ENCODE measurements at regions not wholly inside any gene's neighbourhood (a gene's known extent, or its start where the extent isn't known, plus 50 kb on each side); places are given as distances from the start of the nearest gene placed in this dataset.
"Not testable (repeated sequence)": the region's sequence is repeated elsewhere in the genome, so short reads cannot be mapped to it uniquely, and the experiment has no call there.

DNA sequence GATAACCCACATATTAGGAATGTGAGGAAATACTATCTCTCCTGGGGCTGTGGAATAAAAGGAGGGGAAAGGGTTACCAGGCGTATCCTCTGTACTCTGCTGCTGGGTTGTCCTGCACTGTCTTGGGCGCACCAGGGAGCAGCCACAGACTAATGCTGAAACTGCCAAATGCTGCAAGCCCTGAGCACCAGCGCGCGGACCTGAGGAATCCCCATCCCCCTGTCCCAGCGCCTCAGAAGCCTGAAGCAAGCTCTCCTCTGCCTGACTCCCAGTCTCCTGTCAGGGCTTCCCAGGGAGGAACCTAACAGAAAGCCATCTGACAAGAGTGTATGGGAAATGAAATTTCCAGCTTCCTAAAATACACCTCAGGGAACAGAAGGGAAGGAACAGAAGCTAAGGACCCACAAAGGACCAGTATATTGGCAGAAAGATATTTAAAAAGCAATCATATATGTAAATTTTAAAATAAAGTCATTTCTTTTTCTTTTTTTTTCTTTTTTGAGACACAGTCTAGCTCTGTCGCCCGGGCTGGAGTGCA, 158.3 kb upstream of the C2CD4B start:
- no peak for DNase-seq (ENCODE audit: low spot score)

DNA sequence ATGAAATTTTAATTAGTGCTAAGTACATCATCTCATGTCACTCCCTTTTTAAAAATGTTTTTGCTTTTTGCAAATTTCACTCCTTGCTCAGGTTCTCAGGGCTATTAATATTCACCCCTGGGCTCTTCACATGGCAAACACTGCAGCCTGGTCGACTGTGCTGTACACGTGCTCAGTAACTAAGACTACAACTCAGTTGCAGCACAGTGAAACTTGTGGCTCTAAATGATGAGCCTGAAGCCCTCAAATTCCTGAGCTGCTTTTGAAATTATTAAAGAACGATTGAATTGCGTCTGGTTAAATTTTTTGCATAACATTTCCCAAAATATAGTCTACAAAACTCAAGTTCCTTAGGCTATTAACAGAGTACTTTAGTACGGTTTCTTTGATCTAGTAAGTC, 159.3 kb upstream of the C2CD4B start:
- no peak for DNase-seq (ENCODE audit: low spot score)

DNA sequence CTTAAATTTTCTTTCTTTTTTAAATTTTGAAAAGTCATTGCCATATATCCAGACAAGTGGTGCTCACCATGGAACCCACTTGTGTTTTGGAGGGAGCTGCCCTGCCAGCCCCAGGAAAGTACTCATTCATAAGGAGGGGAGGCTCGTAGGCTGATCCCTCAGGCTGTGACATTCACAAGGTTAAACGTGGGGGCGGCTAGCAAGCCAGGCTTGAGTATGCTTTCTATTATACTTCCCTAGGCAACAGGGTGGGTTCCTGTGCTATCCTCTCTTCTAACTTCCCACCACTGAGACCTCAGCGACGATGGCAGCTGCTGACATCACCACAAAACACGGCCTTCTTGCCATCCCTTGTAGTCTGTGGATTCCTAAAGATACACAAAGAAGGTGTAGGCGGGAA, 160.5 kb upstream of the C2CD4B start:
- DNase-seq (ENCODE audit: low spot score) = no peak

DNA sequence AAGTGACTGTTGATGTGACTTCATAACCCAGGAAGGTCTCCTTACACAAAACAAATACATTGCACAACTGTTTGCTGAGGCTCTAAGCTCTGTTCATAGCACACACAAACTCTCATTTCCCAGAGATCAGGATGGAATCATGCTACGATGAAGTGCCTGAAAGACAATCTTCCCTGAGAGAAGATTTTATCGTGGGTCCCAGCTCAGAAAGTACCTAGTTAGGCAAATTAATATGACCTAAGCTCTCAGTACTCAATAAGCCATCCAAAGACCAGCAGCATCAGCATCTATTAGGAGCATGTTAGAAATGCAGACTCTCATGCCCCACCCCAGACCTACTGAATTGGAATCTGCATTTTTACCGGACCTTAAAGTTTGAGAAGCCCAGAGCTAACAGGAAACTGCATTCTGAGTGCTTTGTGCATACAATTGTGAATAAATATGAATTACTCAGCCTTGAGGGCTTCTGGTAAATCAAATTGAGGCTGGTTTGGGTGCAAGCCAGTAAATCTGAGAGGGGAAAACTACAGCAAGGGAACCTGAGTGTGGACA, 161.5 kb upstream of the C2CD4B start:
- no peak for DNase-seq (ENCODE audit: low spot score)

DNA sequence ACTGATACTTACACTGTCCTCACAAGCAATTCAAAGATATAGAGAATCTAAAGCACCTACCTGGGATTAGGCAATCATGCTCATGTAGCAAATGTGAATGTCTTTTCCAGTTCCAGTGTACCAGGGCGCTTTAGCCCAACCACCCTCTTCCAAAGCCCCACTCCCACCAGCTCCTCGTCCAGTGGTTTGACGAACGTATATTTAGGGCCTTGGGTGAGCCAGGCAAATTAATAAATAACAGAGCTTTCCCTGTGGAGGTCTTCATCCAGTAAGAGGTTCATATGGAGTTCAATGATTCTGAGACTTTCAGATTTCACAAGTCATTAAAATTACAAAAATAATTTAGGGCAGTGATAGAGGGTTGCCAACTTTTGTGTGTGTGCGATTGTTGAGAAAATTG, 162.3 kb upstream of the C2CD4B start:
- DNase-seq (ENCODE audit: low spot score) = no peak

DNA sequence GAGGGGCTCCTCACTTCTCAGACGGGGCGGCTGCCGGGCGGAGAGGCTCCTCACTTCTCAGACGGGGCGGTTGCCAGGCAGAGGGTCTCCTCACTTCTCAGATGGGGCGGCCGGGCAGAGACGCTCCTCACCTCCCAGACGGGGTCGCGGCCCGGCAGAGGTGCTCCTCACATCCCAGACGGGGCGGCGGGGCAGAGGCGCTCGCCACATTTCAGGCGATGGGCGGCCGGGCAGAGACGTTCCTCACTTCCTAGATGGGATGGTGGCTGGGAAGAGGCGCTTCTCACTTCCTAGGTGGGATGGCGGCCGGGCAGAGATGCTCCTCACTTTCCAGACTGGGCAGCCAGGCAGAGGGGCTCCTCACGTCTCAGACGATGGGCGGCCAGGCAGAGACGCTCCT, 167.4 kb upstream of the C2CD4B start:
- not testable (repeated sequence) for DNase-seq (ENCODE audit: low spot score)

DNA sequence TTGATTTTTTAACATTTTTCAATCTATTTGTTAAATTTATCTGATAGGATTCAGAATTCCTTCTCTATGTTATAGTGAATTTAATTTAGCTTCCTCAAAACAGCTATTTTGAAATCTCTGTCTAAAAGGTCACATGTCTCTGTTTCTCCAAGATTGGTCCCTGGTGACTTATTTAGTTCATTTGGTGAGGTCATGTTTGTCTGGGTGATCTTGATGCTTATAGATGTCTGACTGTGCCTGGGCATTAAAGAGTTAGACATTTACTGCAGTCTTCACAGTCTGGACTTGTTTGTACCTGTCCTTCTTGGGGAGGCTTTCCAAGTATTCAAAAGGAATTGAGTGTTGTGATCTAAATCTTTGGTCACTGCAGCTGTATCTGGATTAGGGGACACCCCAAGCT, 169.5 kb upstream of the C2CD4B start:
- DNase-seq (ENCODE audit: low spot score) = no peak

DNA sequence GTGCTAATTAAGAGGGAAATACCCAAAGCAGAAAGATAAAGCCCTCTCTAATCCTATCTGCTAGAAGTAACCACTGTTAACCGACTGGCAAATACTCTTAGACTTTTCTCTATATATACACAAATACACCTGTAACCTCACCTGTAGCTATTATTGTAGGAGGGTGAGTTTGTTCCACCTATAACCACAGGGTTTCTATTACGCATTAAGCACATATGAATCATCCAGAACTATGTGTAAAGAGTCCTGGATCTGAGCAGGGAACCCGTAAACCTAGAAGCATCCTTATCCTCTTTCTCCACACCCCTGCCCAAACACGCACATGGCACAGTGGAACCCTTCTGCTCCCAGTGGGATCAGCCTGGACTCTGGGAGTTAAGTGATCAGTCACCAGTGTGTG, 172.8 kb upstream of the C2CD4B start:
- DNase-seq (ENCODE audit: low spot score) = no peak

DNA sequence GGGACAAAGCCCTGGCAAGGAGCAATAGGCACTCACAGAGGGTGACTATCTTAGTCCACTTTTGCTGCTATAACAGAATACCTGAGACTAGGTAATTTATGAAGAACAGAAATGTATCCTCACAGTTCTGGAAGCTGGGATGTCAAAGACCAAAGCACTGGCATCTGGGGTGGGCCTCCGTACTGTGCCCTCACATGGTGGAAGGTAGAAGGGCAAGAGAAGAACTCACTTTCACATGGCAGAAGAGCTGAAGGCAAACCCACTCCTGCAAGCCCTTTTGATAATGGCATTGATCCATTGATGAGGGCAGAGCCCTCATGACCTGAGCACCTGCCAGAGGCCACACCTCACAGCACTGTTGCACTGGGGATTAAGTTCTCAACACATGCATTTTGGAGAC, 173.4 kb upstream of the C2CD4B start:
- no peak for DNase-seq (ENCODE audit: low spot score)

DNA sequence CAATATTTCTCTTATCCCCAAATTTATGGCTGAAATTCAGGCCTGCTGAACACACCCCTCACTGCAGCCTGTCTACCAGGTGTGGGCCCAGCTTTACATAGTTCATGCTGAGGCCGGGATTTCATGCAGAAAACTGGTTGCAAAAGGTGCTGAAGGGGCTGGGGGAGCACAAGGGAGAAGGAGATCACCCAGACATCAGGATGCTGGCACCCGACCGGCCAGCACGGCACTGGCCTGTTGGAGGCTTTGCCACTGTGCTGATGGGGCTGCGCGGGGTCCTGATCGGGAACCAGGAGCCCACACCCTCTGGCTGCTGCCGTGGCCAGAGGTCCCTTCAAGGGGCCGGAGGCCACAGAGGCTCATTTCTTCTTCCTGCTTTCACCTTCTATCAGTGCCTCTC, 177.9 kb upstream of the C2CD4B start:
- DNase-seq (ENCODE audit: low spot score) = no peak

DNA sequence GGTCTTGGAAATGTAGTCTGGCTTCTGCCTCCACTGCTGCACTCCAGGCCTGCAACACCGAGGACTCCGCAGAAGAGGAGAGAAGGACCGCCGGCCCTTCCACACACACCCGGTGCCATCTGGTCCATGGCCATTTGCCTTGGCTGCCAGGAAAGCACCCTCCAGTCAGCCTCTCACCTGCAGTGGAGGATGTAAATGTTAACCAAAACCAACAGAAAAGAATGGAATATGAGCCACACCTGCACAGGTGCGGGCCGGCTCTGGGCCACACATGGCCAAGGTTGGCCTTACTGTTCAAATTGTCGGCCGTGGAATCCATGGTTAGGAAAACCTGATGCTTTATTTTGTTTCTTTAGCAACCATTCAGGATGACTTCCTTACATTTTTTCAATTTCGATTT, 178.3 kb upstream of the C2CD4B start:
- no peak for DNase-seq (ENCODE audit: low spot score)

DNA sequence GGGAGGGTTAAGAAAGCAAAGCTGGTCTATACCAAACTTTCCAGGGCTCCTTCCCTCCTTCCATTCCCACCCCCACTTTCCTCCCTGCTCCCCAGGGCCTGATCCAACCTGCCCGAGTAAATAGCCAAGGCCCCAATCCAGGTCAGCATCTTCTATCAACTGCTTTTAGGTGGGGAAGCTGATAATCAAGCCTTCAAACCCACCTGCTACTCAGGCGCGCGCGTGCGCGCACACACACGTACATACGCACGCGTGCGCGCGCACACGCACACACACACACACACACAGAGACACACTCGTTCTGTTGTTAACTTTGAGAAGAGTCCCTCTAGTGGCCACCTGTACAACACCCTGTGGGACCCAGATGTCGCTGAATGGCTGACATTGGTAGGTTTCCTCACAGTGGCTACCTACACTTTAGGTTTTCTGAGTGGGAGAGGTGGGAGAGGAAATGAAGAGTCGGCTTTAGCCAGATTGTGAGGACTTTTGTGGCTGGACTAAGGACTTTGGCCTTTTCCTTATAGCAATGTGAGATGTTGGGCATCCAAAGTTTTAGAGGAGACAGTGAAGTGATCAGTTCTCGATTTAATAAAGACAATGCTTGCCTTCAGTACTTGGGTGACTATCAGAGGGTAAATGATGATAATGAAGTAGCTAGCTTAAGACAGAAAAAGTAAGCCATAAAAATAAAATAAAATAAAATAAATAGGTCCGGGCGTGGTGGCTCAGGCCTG, 179.9 kb upstream of the C2CD4B start:
- DNase-seq (ENCODE audit: low spot score) = peak; percentile 12

DNA sequence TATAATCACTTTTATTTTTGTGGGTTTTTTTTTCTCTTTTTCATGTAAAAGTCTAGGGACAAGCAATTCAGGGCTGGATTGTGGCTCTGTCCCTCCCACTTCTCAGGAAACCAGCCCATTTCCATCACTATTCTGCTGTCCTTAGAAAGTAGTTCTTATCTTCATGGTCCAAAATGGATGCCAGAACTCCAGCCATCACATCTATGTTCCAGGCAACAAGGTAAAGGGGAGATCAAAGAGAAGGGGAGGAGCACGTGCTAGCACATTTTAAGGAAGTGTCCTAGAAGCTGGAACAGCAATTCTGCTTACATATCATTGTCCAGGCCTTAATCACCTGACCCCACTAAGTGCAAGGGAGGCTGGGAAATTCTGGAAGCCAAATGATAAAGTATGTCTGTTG, 181.1 kb upstream of the C2CD4B start:
- DNase-seq (ENCODE audit: low spot score) = no peak

DNA sequence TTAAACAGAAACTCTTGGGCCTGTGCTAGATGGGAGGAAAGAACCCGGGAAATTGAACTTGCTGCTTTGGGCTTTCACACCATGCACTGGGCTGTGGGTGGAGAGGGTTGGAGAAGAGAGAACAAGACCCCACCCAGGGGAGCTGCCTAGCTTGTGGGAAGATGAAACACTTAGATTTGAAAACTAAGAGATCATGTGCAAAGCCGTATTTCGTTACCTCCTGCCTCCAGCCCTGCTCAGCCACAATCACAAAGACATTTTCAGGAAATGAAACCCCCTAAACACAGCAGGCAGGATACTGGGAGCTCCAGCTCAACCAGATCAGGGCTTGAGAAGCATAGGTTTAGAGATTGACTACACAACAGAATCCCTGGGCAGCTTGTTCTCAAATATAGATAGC, 183.0 kb upstream of the C2CD4B start:
- no peak for DNase-seq (ENCODE audit: low spot score)

DNA sequence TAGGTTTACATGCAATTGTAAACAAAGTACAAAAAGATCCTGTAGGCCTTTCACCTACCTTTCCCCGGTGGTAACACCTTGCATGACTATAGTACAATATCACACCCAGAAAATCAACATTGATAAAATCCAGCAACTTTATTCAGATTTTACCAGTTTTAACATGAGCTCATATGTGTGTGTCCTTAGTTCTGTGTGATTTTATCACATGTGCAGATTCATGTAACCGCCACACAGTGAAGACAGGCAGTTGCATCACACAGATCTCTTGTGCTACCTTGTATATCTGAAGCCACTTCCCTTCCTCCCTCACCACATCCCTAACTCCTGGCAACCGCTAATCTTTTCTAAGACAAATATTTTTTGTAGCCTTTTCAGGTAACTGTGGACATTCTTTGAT, 183.5 kb upstream of the C2CD4B start:
- no peak for DNase-seq (ENCODE audit: low spot score)

DNA sequence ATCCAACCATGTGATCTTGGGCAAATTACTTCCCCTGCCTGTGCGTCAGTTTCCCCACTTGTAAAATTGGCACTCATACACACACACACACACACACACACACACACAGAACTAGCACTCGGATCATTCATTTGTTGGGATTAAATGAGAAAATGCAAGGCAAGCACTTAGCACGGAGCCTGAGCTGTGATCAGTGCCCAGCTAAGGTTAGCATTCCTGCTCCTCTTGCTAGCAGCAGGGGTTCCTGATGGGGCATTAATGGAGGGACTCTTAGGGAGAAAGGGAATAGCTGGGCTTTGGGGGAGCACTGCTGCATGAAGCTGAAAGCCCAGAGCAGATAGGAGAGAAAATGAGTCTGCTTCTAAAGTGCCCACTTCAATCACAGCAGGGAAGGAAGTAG, 187.7 kb upstream of the C2CD4B start:
- no peak for DNase-seq (ENCODE audit: low spot score)

DNA sequence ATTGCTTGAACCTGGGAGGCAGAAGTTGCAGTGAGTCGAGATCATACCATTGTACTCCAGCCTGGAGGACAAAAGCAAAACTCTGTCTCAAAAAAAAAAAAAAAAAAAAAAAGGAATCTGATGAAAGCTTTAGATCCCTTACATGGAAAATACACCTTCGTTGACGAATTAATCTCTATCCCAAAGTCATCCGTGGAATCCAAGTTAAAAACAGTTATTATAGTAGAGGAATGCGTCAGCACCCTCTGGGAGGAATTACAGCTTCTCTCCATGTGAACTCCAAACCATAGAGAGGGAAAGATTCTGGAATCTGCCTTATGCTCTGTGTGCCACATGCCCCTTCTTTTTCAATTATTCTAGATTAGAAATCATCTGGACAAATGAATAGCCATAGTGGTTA, 192.3 kb upstream of the C2CD4B start:
- DNase-seq (ENCODE audit: low spot score) = no peak

DNA sequence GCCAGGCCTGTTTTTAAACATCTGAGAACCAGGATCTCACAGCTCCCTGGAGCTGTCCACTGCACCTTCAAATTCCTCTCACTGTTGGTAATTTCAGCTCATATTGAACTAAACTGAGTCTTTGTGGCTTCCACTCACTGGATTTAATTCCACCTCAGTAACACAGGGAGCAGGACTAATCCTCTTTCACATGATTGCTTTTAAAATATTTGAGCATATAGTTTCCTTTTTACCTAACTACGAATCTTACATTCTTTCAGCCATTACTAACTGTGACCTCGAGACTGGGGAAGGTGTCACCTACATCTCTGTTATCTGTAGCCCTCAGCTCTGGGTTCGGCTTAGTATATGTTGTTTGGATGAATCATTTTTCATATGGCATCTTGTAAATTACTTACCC, 194.3 kb upstream of the C2CD4B start:
- DNase-seq (ENCODE audit: low spot score) = no peak

DNA sequence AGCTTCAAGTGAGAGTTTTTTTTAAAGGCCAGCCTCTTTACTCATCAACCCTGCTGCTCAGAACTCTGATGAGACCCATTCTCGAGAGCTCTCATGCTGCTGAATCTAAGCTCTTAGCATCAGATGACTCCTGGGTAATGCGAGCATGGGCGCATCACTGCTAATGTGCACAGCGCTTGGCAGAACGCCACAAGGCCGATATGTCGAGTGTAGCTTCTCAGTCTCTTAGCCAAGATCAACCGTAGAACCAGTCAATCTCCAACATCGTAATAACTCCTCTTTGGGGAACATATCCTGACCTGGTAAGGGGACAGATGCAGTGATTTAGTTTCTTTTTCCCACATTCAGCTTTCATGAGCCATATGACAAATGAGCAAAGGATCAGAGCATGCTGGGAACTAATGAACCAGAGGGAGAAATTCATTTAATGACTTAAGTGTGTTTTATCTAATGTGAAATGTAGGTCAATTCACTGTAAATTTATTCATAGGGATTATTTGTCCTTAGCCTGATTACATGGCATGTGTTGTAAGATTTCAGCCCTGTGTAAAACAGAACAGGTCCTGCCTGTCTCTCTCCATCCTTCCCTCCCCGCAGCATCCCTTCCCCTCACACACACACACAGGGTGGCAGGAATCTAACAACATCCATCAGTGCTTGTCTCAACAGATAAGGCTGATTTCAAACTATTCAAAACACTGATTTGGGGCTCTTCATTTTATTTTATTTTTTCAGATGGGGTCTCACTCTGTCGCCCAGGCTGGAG, 195.4 kb upstream of the C2CD4B start:
- DNase-seq (ENCODE audit: low spot score) = no peak

DNA sequence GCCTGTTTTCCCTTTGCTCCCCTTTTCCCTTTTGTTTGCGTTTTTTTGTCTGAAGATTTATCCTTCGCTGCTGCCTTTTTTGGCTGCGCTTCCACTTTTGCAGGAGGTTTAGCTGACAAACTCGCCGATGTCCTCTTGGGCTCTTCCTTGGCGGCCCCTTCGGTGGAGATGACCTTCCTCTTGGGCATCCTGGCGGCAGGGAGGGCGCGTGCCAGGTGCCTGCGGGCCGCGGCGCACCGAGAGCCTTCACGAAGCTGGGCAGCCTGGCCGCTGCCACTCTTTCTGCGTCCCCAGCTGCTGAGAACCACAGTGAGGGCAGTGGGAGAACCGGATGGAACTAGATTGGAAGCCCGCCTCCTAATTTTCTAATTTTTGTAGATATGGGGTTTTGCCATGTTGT, 197.1 kb upstream of the C2CD4B start:
- DNase-seq (ENCODE audit: low spot score) = no peak

DNA sequence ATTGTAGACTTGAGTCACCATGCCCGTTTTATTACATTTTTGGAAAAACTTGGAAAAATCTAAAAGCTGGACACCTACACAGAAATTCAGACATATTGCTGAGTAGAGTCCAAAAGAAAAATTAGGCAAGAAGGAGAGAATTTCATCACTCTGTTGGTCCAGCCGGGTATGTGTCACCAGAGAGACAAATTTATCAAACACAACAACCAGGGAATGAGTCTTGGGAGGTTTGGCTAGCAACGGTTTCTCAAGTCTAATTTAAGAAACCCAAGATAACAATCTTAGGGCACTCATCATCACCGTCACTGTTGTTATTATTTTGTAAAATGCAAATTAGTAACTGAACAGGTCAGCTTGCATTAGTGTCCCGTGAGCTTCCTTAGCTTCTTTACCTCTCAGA, 197.5 kb upstream of the C2CD4B start:
- peak; percentile 38 for DNase-seq (ENCODE audit: low spot score)

DNA sequence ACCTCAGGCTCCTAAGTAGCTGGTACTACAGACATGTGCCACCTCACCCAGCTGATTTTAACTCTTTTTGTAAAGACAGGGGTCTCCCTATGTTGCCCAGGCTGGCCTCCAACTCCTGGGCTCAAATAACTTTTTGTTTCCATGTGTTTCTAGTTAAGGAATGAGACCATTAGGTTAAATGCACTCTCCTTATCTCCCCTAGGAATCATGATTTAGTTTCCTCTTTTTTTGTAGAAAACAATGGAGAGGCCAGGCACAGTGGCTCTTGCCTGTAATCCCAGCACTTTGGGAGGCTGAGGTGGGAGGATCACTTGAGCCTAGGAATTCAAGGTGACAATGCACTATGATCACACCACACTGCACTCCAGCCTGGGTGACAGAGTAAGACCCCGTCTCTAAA, 198.8 kb upstream of the C2CD4B start:
- no peak for DNase-seq (ENCODE audit: low spot score)

DNA sequence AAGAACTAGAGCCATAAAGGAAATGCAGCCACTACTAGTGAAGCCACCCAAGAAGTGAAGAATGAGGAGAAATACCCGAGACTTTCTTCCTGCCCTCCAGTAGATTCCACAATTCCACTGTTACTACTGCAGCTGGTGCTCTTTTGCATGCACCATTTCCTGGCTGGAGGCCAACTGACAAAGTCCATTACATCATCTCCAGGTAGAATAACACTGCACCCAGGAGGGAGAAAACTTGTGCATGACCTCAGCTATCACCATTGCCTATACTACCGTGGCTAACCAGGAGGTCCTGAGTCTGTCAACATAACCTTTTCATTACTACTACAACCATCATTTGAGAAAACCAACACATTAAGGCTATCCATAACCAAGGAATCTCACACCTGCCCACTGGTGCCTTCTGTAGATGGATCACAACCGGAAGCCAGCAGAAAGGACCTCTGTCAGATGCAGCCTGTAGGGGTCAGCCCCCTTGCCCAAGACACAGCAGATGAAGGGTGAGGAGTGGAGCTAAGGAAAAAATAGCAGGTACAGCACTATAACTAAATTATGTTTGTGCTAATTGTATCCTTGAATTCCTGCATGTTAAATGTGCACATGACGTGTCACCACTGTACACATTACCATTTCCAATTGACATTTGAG, 200.8 kb upstream of the C2CD4B start:
- DNase-seq (ENCODE audit: low spot score) = no peak
